ENCODE measurements at regions not wholly inside any gene's neighbourhood (a gene's known extent, or its start where the extent isn't known, plus 50 kb on each side); places are given as distances from the start of the nearest gene placed in this dataset.

DNA sequence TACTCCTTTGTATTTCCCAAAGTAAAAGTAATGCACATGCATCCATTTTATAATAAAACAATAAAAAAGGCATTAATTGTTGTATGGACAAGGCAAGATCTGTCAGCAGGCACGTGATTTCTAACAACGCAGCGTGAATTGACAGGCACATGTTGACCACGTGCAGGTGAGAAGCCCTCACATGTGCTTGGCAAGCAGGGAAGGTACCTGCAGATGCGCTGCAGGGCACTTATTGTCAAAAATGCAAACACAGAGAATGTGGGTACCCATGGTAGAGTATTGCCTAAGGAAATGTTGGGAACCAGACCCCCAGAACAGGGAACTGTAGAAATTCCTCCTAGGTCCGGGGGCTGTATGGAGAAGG lies 515.0 kb upstream of the HS6ST1 start:
- no peak for TF ChIP-seq CTCF (IDR thresholded peaks at IDR 0.05; ENCODE audit: insufficient read depth, low read length, poor library complexity, severe bottlenecking)
- no peak for TF ChIP-seq EZH2phosphoT487 (conservative IDR thresholded peaks at IDR 0.05; ENCODE audit: low read length)
